Skeletal muscle satellite cell (primary cell): ENCODE measurements at regions not wholly inside any gene's neighbourhood (a gene's known extent, or its start where the extent isn't known, plus 50 kb on each side); places are given as distances from the start of the nearest gene placed in this dataset.
A peak's percentile ranks its signal among the peaks of the same experiment; 100 is the strongest.

Source experiments
- H3K27me3 ChIP-seq: 2 replicates; pipeline ENCODE4 v1.7.0; 2013; ENCODE audit warnings: low read length; ENCODE audit not compliant: control insufficient read depth, insufficient read depth
- H3K36me3 ChIP-seq: 2 replicates; pipeline ENCODE4 v1.7.0; 2013; ENCODE audit warnings: mild to moderate bottlenecking, control low read depth, low read length; ENCODE audit not compliant: insufficient read depth
- H3K4me1 ChIP-seq: 2 replicates; pipeline ENCODE4 v1.7.0; 2013; ENCODE audit warnings: low read length; ENCODE audit not compliant: control insufficient read depth, insufficient read depth
- H3K4me2 ChIP-seq: 2 replicates; pipeline ENCODE4 v1.7.0; 2013; ENCODE audit warnings: mild to moderate bottlenecking, low read length
- H3K4me3 ChIP-seq: 2 replicates; pipeline ENCODE4 v1.7.0; 2013; ENCODE audit warnings: low read length
- H3K9ac ChIP-seq: 2 replicates; pipeline ENCODE4 v1.7.0; 2013; ENCODE audit warnings: mild to moderate bottlenecking, low read depth, low read length, moderate library complexity
- H3K9me3 ChIP-seq: replicated peaks from 2 replicates; pipeline ENCODE4 v1.7.0; 2013; ENCODE audit warnings: mild to moderate bottlenecking, control low read depth, low read length

GRCh38 chr3:116897382-116897781, 187.8 kb downstream of the TUSC7 start:
- no peak overlapping the region for H3K4me3 ChIP-seq
- no peak overlapping the region for H3K4me2 ChIP-seq
- H3K4me1 ChIP-seq, result no peaks in the 10 kb centered on the region
- H3K9me3 ChIP-seq, result no peaks in the 10 kb centered on the region
- H3K36me3 ChIP-seq, result no peaks in the 10 kb centered on the region
- H3K27me3 ChIP-seq, result no peaks in the 10 kb centered on the region
- H3K9ac ChIP-seq, result no peak overlapping the region

GRCh38 chr3:116899253-116899652, 189.7 kb downstream of the TUSC7 start:
- no peak overlapping the region for H3K4me2 ChIP-seq
- H3K4me3 ChIP-seq, result no peak overlapping the region
- no peaks in the 10 kb centered on the region for H3K9me3 ChIP-seq
- H3K36me3 ChIP-seq, result no peaks in the 10 kb centered on the region
- no peaks in the 10 kb centered on the region for H3K27me3 ChIP-seq
- no peak overlapping the region for H3K9ac ChIP-seq
- no peaks in the 10 kb centered on the region for H3K4me1 ChIP-seq

- Histone ChIP-seq H3K4me2 (no peak overlapping the region), H3K4me1 (no peaks in the 10 kb centered on the region), H3K9ac (no peak overlapping the region), H3K4me3 (no peak overlapping the region), H3K36me3 (no peaks in the 10 kb centered on the region), H3K27me3 (no peaks in the 10 kb centered on the region), H3K9me3 (no peaks in the 10 kb centered on the region)
Measured at GRCh38 chr3:116905334-116905733, 195.8 kb downstream of the TUSC7 start.

GRCh38 chr3:116905794-116906193, 196.2 kb downstream of the TUSC7 start:
- Histone ChIP-seq H3K4me2 (no peak overlapping the region), H3K36me3 (no peaks in the 10 kb centered on the region), H3K9ac (no peak overlapping the region), H3K27me3 (no peaks in the 10 kb centered on the region), H3K4me3 (no peak overlapping the region), H3K9me3 (no peaks in the 10 kb centered on the region), H3K4me1 (no peaks in the 10 kb centered on the region)

GRCh38 chr3:116912116-116912515, 202.5 kb downstream of the TUSC7 start:
- H3K4me1 ChIP-seq, result no peaks in the 10 kb centered on the region
- H3K9me3 ChIP-seq, result no peaks in the 10 kb centered on the region
- H3K4me3 ChIP-seq, result no peak overlapping the region
- no peaks in the 10 kb centered on the region for H3K36me3 ChIP-seq
- H3K27me3 ChIP-seq, result no peaks in the 10 kb centered on the region
- H3K9ac ChIP-seq, result no peak overlapping the region
- H3K4me2 ChIP-seq, result no peak overlapping the region

- Histone ChIP-seq H3K4me1 (no peaks in the 10 kb centered on the region), H3K27me3 (no peaks in the 10 kb centered on the region), H3K9ac (no peak overlapping the region), H3K36me3 (no peaks in the 10 kb centered on the region), H3K9me3 (no peaks in the 10 kb centered on the region), H3K4me3 (no peak overlapping the region), H3K4me2 (no peak overlapping the region)
Measured at GRCh38 chr3:116914004-116914403, 204.4 kb downstream of the TUSC7 start.

- H3K4me1 ChIP-seq, result no peaks in the 10 kb centered on the region
- H3K9ac ChIP-seq, result no peak overlapping the region
- no peaks in the 10 kb centered on the region for H3K27me3 ChIP-seq
- no peaks in the 10 kb centered on the region for H3K36me3 ChIP-seq
- H3K9me3 ChIP-seq, result no peaks in the 10 kb centered on the region
- no peak overlapping the region for H3K4me3 ChIP-seq
- H3K4me2 ChIP-seq, result no peak overlapping the region
Measured at GRCh38 chr3:116916836-116917235, 207.3 kb downstream of the TUSC7 start.

- Histone ChIP-seq H3K4me3 (no peak overlapping the region), H3K4me2 (peak overlapping the region; percentile 7), H3K9ac (no peak overlapping the region), H3K4me1 (no peaks in the 10 kb centered on the region), H3K9me3 (no peaks in the 10 kb centered on the region), H3K36me3 (no peaks in the 10 kb centered on the region), H3K27me3 (no peaks in the 10 kb centered on the region)
Measured at GRCh38 chr3:116920826-116921610, 211.4 kb downstream of the TUSC7 start.

GRCh38 chr3:116927918-116928317, 218.3 kb downstream of the TUSC7 start:
- peaks cover 22% of the 10 kb centered on the region for H3K4me1 ChIP-seq
- no peaks in the 10 kb centered on the region for H3K9me3 ChIP-seq
- no peak overlapping the region for H3K9ac ChIP-seq
- H3K4me2 ChIP-seq, result no peak overlapping the region
- H3K36me3 ChIP-seq, result no peaks in the 10 kb centered on the region
- no peaks in the 10 kb centered on the region for H3K27me3 ChIP-seq
- no peak overlapping the region for H3K4me3 ChIP-seq

- Histone ChIP-seq H3K4me3 (no peak overlapping the region), H3K27me3 (no peaks in the 10 kb centered on the region), H3K4me1 (peaks cover 22% of the 10 kb centered on the region), H3K36me3 (no peaks in the 10 kb centered on the region), H3K4me2 (peak overlapping the region; percentile 53), H3K9ac (no peak overlapping the region), H3K9me3 (no peaks in the 10 kb centered on the region)
Measured at GRCh38 chr3:116929505-116930222, 220.1 kb downstream of the TUSC7 start.

- Histone ChIP-seq H3K9ac (no peak overlapping the region), H3K4me1 (peaks cover 22% of the 10 kb centered on the region), H3K4me2 (no peak overlapping the region), H3K9me3 (no peaks in the 10 kb centered on the region), H3K27me3 (no peaks in the 10 kb centered on the region), H3K36me3 (no peaks in the 10 kb centered on the region), H3K4me3 (no peak overlapping the region)
Measured at GRCh38 chr3:116930786-116931185, 221.2 kb downstream of the TUSC7 start.

- Histone ChIP-seq H3K9me3 (no peaks in the 10 kb centered on the region), H3K9ac (no peak overlapping the region), H3K36me3 (no peaks in the 10 kb centered on the region), H3K27me3 (no peaks in the 10 kb centered on the region), H3K4me1 (no peaks in the 10 kb centered on the region), H3K4me2 (no peak overlapping the region), H3K4me3 (no peak overlapping the region)
Measured at GRCh38 chr3:116939091-116939490, 229.5 kb downstream of the TUSC7 start.
